ENCODE measurements at regions not wholly inside any gene's neighbourhood (a gene's known extent, or its start where the extent isn't known, plus 50 kb on each side); places are given as distances from the start of the nearest gene placed in this dataset.

GRCh38 chr3:176426371-176426770, 770.9 kb downstream of the TBL1XR1 start:
- Mint-ChIP-seq H3K9me3 (ENCODE audit: unreplicated experiment) (no peaks in the 10 kb centered on the region), H3K4me3 (ENCODE audit: unreplicated experiment) (no peak overlapping the region), H3K27ac (ENCODE audit: unreplicated experiment) (no peak overlapping the region), H3K27me3 (ENCODE audit: unreplicated experiment) (no peaks in the 10 kb centered on the region), H3K4me1 (ENCODE audit: unreplicated experiment) (no peaks in the 10 kb centered on the region), H3K36me3 (ENCODE audit: low read depth, unreplicated experiment) (no peaks in the 10 kb centered on the region)
- TF ChIP-seq CTCF (IDR thresholded peaks at IDR 0.05; ENCODE audit: unreplicated experiment) = no peak
- no peak for DNase-seq (ENCODE audit: low spot score)

GRCh38 chr3:176416870-176417269, 780.4 kb downstream of the TBL1XR1 start:
- Mint-ChIP-seq H3K4me1 (ENCODE audit: unreplicated experiment) (no peaks in the 10 kb centered on the region), H3K9me3 (ENCODE audit: unreplicated experiment) (no peaks in the 10 kb centered on the region), H3K36me3 (ENCODE audit: low read depth, unreplicated experiment) (no peaks in the 10 kb centered on the region), H3K4me3 (ENCODE audit: unreplicated experiment) (no peak overlapping the region), H3K27me3 (ENCODE audit: unreplicated experiment) (no peaks in the 10 kb centered on the region), H3K27ac (ENCODE audit: unreplicated experiment) (no peak overlapping the region)
- no peak for DNase-seq (ENCODE audit: low spot score)
- TF ChIP-seq CTCF (IDR thresholded peaks at IDR 0.05; ENCODE audit: unreplicated experiment) = no peak

GRCh38 chr3:176415661-176416295, 781.5 kb downstream of the TBL1XR1 start:
- TF ChIP-seq CTCF (IDR thresholded peaks at IDR 0.05; ENCODE audit: unreplicated experiment) = no peak
- Mint-ChIP-seq H3K4me3 (ENCODE audit: unreplicated experiment) (no peak overlapping the region), H3K4me1 (ENCODE audit: unreplicated experiment) (no peaks in the 10 kb centered on the region), H3K27ac (ENCODE audit: unreplicated experiment) (no peak overlapping the region), H3K27me3 (ENCODE audit: unreplicated experiment) (no peaks in the 10 kb centered on the region), H3K9me3 (ENCODE audit: unreplicated experiment) (no peaks in the 10 kb centered on the region), H3K36me3 (ENCODE audit: low read depth, unreplicated experiment) (no peaks in the 10 kb centered on the region)
- DNase-seq (ENCODE audit: low spot score) = no peak

- Mint-ChIP-seq H3K36me3 (ENCODE audit: low read depth, unreplicated experiment) (no peaks in the 10 kb centered on the region), H3K27me3 (ENCODE audit: unreplicated experiment) (no peaks in the 10 kb centered on the region), H3K4me1 (ENCODE audit: unreplicated experiment) (no peaks in the 10 kb centered on the region), H3K9me3 (ENCODE audit: unreplicated experiment) (no peaks in the 10 kb centered on the region), H3K27ac (ENCODE audit: unreplicated experiment) (no peak overlapping the region), H3K4me3 (ENCODE audit: unreplicated experiment) (no peak overlapping the region)
- no peak for TF ChIP-seq CTCF (IDR thresholded peaks at IDR 0.05; ENCODE audit: unreplicated experiment)
- no peak for DNase-seq (ENCODE audit: low spot score)
Observed at GRCh38 chr3:176412771-176413170, 784.5 kb downstream of the TBL1XR1 start.

- no peaks in the 10 kb centered on the region for H3K36me3 Mint-ChIP-seq (ENCODE audit: low read depth, unreplicated experiment)
Observed at GRCh38 chr3:176403531-176403930, 793.8 kb downstream of the TBL1XR1 start.

More at GRCh38 chr3:176403531-176403930, 793.8 kb downstream of the TBL1XR1 start:
- H3K4me1 Mint-ChIP-seq (ENCODE audit: unreplicated experiment) = no peaks in the 10 kb centered on the region
- H3K9me3 Mint-ChIP-seq (ENCODE audit: unreplicated experiment) = no peaks in the 10 kb centered on the region
- H3K4me3 Mint-ChIP-seq (ENCODE audit: unreplicated experiment) = no peak overlapping the region
- H3K27me3 Mint-ChIP-seq (ENCODE audit: unreplicated experiment) = no peaks in the 10 kb centered on the region
- TF ChIP-seq CTCF (IDR thresholded peaks at IDR 0.05; ENCODE audit: unreplicated experiment) = no peak
- H3K27ac Mint-ChIP-seq (ENCODE audit: unreplicated experiment) = no peak overlapping the region
- no peak for DNase-seq (ENCODE audit: low spot score)

Measured in endothelial cell (in vitro differentiated cells).